RWPE1 (cell line): ENCODE measurements at regions not wholly inside any gene's neighbourhood (a gene's known extent, or its start where the extent isn't known, plus 50 kb on each side); places are given as distances from the start of the nearest gene placed in this dataset.

Experiments used
- CTCF ChIA-PET: fragments of 350-600 bp; sonication (Branson Sonifier 250); formaldehyde crosslinking; extraction: SDS; loops from one replicate; lab custom pipeline; 2021; lab: Yijun Ruan, JAX
- POLR2A ChIA-PET: fragments of 400-600 bp; formaldehyde crosslinking; extraction: SDS; loops from one replicate; lab custom pipeline; 2020; ENCODE audit warnings: antibody characterized with exemption; ENCODE audit not compliant: low non-redundant PET; lab: Yijun Ruan, JAX
- DNase-seq: peaks from one replicate; pipeline ENCODE4 v3.0.0; 2012; ENCODE audit warnings: low spot score
- H3K27ac ChIP-seq: fragments of 450-650 bp; 2 replicates; pipeline ENCODE4 v1.5.1; 2017
- TF ChIP-seq, protein P1 (sequence below): fragments of 450-650 bp; conservative IDR thresholded peaks from 2 replicates; pipeline ENCODE4 v1.5.1; 2017; ENCODE audit warnings: low read depth, mild to moderate bottlenecking

DNA sequence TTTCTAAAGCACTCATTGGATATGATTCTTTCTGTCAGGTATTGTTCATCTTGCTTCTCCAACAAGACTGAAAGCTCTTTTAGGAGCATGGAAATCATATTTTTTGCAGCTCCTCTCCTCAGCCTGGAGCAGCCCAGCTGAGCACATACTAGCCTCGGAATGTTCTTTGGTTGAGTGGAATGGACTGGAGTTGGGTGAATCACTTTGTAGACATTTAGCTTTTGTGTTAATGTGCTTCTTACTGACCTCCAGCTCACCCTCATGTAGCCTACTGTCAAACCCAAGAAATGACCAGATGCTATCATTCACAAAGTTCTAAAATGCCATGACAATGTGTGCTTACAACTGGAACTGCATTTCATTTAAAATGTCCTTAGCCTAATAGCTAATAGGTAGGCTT, 161.1 kb downstream of the NUAK1 start:
- CTCF ChIA-PET, result no interaction called here
- TF ChIP-seq, protein P1, sequence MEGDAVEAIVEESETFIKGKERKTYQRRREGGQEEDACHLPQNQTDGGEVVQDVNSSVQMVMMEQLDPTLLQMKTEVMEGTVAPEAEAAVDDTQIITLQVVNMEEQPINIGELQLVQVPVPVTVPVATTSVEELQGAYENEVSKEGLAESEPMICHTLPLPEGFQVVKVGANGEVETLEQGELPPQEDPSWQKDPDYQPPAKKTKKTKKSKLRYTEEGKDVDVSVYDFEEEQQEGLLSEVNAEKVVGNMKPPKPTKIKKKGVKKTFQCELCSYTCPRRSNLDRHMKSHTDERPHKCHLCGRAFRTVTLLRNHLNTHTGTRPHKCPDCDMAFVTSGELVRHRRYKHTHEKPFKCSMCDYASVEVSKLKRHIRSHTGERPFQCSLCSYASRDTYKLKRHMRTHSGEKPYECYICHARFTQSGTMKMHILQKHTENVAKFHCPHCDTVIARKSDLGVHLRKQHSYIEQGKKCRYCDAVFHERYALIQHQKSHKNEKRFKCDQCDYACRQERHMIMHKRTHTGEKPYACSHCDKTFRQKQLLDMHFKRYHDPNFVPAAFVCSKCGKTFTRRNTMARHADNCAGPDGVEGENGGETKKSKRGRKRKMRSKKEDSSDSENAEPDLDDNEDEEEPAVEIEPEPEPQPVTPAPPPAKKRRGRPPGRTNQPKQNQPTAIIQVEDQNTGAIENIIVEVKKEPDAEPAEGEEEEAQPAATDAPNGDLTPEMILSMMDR, result no peak
- POLR2A ChIA-PET, result no interaction called here

DNA sequence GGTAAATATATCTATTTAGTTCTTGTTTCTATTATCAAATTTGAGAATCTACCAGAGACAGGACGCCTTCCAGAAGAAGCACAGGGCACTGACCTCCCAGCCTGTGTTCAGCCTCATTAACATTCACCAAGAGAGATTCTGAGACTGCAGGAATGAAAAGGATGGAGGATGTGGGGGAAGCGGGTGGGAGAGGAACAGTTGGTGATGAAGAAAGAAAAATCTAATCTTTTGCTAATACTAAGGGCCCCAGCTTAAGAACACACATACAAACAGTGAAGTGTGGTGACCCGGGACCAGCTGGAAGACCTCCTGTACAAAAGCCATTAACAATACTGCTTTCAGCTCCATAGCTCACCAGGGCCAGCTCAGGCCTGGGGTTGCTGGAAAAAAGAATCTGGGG, 160.5 kb downstream of the NUAK1 start:
- ChIA-PET CTCF (interaction anchor here (0.7 kb wide), 1 partner anchor 13 kb away, joined by 4 read pairs; no protein-coding TSS in a partner anchor), POLR2A (no interaction called here)
- TF ChIP-seq, protein P1, result no peak
- no peak for DNase-seq
- no peak overlapping the region for H3K27ac ChIP-seq

More for the DNA sequence above, 161.1 kb downstream of the NUAK1 start:
- DNase-seq, result no peak
- H3K27ac ChIP-seq, result no peak overlapping the region

DNA sequence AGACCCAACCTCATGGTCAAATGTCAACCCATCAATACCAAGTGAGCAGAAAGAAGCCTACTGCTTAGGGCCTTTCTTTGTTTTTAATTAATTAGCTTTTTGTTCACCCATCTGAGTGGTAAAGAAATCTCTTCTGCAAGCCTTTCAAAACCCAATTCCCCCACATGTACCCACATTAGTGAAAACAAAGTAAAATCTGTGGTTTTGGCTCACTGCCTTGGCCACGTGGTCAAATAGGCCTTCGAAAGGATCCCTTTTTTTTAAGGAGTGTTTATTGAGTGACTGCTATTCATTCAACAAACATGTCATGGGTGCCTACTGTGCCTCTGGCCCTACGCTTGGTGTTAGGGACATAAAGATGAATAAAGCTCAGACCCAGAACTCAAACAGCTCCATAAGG, 160.1 kb downstream of the NUAK1 start:
- H3K27ac ChIP-seq, result no peak overlapping the region
- CTCF ChIA-PET, result interaction anchor here (0.7 kb wide), 1 partner anchor 14 kb away, joined by 4 read pairs; no protein-coding TSS in a partner anchor
- POLR2A ChIA-PET, result no interaction called here
- DNase-seq, result no peak
- TF ChIP-seq, protein P1, result no peak

- ChIA-PET POLR2A (no interaction called here), CTCF (no interaction called here)
- no peak overlapping the region for H3K27ac ChIP-seq
- DNase-seq, result no peak
- TF ChIP-seq, protein P1, result no peak
Measured at GRCh38 chr12:105980085-105980484, 158.7 kb downstream of the NUAK1 start.

DNA sequence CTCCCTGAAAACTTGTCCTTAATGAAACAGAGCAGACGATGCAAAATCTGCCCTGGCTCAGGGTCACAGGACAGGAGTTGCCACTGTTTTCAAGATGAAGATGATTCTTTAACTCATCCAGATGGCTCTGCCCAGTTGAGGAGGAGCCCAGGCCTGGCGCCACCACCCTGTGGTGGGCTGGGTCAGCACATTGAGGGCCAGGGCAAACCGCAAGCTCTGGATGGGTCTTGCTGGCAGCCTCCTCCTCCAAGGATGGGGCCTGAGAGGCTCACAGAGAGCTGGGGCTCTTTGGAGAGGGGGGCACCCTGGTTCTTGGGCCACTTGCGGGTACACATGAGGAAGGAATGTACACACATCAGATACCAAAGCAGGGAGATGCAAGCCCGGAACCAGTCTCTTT, 158.2 kb downstream of the NUAK1 start:
- no peak overlapping the region for H3K27ac ChIP-seq
- CTCF ChIA-PET, result no interaction called here
- DNase-seq, result no peak
- POLR2A ChIA-PET, result no interaction called here
- TF ChIP-seq, protein P1, result no peak

DNA sequence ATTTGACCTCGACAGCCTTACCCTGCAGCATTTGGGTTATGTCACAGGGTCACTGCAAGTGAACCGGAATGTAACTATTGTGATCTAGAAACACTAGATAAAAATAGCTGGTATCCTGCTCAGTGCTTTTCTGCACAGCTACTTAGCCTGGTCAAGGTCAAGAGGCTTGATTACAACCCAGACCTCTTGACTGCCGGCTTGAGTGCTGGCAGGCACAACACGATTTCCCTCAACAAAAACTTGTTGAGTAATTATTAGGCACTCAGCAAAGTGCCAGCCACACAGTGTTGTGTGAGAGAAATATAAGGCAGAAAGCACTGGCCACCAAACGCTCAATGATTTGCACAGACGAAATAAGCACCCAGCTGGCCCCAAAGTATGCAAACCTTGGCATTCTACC, 156.7 kb downstream of the NUAK1 start:
- ChIA-PET CTCF (no interaction called here), POLR2A (no interaction called here)
- no peak overlapping the region for H3K27ac ChIP-seq
- no peak for DNase-seq
- TF ChIP-seq, protein P1, result no peak
